Hematopoietic multipotent progenitor cell treated with erythropoietin and hydrocortisone succinate and interleukin-3 and kit ligand, for 6 days (in vitro differentiated cells): ENCODE measurements at regions not wholly inside any gene's neighbourhood (a gene's known extent, or its start where the extent isn't known, plus 50 kb on each side); places are given as distances from the start of the nearest gene placed in this dataset.
"Not testable (repeated sequence)": the region's sequence is repeated elsewhere in the genome, so short reads cannot be mapped to it uniquely, and the experiment has no call there.

Experiments
- DNase-seq: peaks from one replicate; pipeline ENCODE4 v3.0.0-alpha.2; 2015

DNA sequence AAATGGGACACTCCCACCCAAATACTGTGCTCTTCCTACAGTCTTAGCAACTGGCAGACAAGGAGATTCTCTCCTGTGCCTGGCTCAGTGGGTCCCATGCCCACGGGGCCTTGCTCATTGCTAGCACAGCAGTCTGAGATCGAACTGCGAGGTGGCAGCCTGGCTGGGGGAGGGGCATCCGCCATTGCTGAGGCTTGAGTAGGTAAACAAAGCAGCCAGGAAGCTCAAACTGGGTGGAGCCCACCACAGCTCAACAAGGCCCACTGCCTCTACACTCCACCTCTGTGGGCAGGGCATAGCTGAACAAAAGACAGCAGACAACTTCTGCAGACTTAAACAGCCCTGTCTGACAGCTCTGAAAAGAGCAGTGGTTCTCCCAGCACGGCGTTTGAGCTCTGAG is 174.8 kb downstream of the COL12A1 start:
- not testable (repeated sequence) for DNase-seq

- no peak for DNase-seq
Measured at GRCh38 chr6:75029333-75029732, 176.5 kb downstream of the COL12A1 start.

DNA sequence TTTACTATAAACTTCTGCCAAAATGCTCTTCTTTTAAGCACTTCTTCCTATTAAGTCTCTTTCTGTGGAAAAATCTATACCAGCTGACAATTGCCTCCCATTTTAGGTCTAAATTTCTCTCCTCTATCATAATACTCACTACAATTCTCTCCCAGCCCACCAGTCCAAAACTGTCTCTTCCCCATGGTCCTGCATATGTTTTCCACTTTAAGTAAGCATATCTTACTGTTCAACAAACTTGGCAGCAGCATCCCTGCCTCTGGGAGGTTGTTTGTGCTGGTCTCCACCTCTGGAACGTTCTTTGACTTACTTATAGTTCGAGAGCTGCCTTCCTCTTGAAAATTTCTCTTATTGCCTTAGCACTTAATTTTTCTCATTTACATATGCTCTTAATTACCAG is 180.5 kb downstream of the COL12A1 start:
- no peak for DNase-seq

GRCh38 chr6:75024828-75025227 is 181.0 kb downstream of the COL12A1 start:
- DNase-seq: no peak

DNA sequence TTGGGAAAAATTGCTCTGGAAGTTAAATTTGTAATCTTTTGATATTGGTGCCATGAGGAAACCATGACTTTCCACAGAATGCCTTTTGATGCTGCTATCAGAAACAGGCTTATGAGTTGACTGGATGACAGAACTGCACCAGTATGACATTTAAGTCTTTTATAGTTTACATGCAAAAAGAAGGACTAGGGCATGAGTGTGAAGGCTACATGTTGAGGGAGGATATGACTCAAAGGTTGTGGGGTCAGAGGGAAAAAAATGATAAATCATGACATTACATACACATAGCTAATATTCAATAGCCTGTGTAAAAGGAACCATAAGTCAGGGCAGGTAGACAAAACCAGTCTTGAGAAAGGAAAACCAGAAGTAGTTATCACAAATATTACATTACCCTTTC is 182.2 kb downstream of the COL12A1 start:
- no peak for DNase-seq

- DNase-seq: no peak
Measured at GRCh38 chr6:75020971-75021370, 184.9 kb downstream of the COL12A1 start.

DNA sequence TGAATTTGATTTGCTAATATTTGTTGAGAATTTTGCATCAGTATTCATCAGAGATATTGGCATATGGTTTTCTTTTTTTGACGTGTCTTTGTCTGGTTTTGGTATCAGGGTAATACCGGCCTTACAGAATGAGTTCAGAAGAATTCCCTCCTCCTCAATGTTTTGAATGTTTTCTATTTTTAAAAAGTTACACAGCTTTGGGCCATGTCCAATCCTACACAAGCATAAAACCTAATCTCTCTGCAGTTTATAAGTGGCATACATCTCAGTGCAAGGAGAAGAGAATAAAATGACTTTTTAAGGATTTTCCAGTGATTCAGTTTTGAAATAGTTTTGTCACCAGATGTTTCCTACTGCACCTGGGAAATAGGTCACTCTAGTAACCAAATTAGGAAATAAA is 185.5 kb downstream of the COL12A1 start:
- no peak for DNase-seq

DNA sequence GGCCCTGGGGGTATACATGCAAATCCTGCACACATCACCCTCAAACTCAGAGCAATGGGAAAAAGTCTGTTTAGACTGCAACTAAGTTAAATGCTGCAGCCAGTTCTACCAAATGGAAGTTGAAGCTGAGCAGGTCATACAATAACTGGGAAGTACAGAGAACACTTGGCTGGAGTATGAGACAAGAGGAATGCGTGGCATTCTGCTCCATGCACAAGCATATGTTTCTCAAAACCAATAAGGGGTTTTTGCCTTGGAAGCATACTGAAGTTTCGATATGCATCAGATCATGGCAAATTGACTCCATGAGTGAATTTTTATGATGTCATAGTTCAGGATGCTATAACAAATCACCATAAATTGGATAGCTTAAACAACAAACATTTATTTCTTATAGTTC is 193.8 kb downstream of the COL12A1 start:
- DNase-seq: no peak

DNA sequence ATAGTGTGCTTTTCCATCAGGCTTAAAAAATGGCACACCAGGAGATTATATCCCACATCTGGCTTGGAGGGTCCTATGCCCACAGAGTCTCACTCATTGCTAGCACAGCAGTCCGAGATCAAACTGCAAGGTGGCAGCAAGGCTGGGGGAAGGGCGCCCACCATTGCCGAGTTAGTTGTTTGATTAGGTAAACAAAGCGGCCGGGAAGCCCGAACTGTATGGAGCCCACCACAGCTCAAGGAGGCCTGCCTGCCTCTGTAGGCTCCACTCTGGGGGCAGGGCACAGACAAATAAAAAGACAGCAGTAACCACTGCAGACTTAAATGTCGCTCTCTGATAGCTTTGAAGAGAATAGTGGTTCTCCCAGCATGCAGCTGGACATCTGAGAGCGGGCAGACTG is 201.9 kb downstream of the COL12A1 start:
- not testable (repeated sequence) for DNase-seq

- DNase-seq: no peak
Measured at GRCh38 chr6:74997646-74998045, 208.2 kb downstream of the COL12A1 start.

DNA sequence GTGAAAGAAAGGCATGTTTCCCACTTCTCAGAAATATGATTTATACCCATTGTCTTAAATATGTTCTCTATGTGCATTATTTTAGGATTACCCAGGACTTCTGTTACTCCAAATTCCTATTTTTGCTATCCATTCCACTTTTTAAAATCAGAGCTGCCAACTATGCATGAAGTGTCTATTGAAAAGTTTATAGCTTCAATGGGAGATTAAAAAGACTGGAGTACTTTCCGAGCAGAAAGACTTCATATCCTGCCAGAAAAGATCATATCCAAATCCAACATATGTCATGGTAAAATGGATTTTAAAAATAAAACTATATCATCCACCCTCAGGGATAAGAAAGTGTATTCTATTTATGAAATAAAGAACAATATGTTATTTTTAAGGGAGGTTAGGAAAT is 212.7 kb downstream of the COL12A1 start:
- DNase-seq: no peak

- no peak for DNase-seq
Measured at GRCh38 chr6:74991573-74992332, 214.1 kb downstream of the COL12A1 start.

GRCh38 chr6:74979065-74979766 is 226.6 kb downstream of the COL12A1 start:
- no peak for DNase-seq

DNA sequence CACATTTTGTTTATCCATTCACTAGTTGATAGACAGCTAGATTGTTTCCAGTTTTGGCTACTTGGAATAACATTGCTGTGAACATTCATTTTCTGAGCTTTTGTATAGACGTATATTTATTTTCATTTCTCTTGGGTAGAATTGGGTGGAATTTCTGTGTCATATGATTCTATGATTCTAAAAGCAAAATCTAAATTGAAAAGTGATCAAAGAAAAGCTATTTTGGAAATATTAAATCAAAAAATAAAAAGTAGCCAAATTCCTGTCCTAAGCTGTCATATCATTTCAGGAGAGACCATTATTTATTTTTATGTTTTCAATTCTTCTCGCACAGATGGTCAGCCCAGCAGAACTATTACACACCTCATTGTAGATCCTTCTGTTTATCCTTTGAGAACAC is 229.2 kb downstream of the COL12A1 start:
- no peak for DNase-seq

DNA sequence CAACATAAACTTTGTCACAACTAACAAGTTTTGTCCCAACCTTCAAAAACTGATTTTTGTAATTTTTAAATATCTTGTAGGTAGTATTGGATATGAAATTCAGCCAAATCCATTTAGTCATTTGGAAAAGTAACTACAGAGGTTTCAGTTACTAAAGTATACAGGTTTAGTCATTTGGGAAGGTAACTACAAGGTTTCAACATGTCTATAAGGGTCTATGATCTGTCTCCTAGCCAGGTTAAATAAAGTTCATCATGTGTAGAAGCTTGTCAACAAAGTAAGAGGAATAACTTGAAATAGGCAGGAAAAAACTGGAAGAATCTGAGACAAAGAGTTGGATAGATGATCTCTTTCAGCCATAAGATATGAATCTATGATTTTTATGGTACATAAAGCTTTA is 229.8 kb downstream of the COL12A1 start:
- DNase-seq: no peak

GRCh38 chr6:74973591-74973990 is 232.3 kb downstream of the COL12A1 start:
- no peak for DNase-seq

- DNase-seq: no peak
Measured at GRCh38 chr6:74971633-74972032, 234.2 kb downstream of the COL12A1 start.

DNA sequence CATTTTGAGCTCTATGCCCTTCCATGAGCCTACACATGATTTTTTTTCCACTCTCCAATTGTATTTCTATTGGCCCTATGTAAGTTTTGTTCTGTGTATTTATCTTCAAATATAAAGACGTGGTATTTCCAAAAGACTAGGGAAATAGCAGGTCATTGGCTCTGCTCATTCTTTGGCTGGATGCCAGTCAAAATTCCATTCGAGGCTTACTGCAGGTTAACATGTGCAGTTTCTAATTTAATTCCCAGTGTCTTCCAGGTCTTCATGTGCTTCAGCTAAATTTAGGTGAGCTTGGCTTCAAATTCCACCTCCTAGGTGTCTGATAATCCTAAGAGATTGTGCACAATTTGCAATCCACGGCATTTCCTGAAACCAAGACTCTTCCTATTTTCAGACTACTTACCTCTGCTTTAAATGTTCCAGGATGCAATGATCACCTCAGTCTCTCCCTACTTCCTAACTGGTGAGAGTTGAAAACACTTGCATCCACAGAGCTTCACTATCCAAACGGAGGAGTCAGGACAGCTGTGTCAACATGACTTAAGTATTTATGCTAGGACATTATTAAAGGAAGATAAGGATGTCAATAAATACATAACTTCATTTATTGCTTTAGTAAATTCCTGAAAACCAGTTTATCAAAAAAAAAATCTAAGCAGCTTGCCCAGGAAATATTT is 236.1 kb downstream of the COL12A1 start:
- DNase-seq: no peak

DNA sequence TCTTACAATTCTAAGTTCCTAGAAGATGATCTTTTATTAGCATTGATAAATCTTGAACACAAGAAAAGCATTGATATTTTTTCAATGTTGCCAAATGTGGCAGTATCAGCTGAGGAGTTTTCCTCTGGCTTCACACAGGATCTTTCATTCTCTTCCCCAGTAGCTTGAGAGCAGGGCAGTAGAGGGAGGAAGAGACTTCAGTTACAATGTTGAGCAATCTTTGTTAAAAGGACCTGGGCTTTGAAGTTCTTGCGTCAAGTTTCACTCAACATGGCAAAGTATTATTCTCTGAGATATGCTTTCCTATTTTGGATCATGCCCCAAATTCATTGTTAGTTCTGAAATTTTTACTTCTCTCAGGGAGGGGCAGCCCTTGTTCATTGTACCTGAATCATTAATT is 238.0 kb downstream of the COL12A1 start:
- DNase-seq: no peak

DNA sequence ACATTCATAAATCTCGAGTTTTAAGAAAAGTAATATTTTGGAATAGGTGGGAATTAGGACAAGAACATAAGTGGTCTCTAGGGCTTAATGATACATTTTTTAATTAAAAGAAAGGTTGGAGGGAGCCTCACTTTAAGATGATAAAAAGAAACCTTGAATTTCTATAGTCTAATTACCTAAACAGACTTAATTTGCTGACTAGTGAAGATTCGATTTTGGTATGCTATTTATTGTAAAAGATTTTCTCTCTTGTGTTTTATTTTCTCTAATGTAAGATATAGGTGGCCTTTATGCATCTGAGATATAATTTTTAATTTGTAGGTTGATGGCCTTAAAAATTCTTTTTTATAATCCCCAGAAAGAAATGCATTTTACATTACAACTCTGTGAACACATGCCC is 239.1 kb downstream of the COL12A1 start:
- DNase-seq: no peak

- DNase-seq: no peak
Measured at GRCh38 chr6:74964871-74965441, 240.9 kb downstream of the COL12A1 start.

- no peak for DNase-seq
Measured at GRCh38 chr6:74956559-74957428, 249.1 kb downstream of the COL12A1 start.

- no peak for DNase-seq
Measured at GRCh38 chr6:74953708-74954107, 252.1 kb downstream of the COL12A1 start.
